H9 (cell line): ENCODE measurements at regions not wholly inside any gene's neighbourhood (a gene's known extent, or its start where the extent isn't known, plus 50 kb on each side); places are given as distances from the start of the nearest gene placed in this dataset.
A peak's percentile ranks its signal among the peaks of the same experiment; 100 is the strongest.

ENCODE experiments used
- DNase-seq: peaks from one replicate; pipeline ENCODE4 v3.0.0-alpha.2; 2017
- H2AFZ ChIP-seq: one replicate; pipeline ENCODE4 v1.6.1; 2013; ENCODE audit warnings: mild to moderate bottlenecking, low read length, control low read depth, moderate library complexity
- H2AK5ac ChIP-seq: 2 replicates; pipeline ENCODE4 v1.6.1; 2013; ENCODE audit warnings: low read length, control low read depth, mixed read lengths; ENCODE audit not compliant: insufficient read length
- H2BK120ac ChIP-seq: one replicate; pipeline ENCODE4 v1.6.1; 2013; ENCODE audit warnings: low read depth, mild to moderate bottlenecking, low read length, control low read depth, inconsistent platforms; ENCODE audit not compliant: poor library complexity, severe bottlenecking
- H2BK12ac ChIP-seq: 2 replicates; pipeline ENCODE4 v1.6.1; 2013; ENCODE audit warnings: low read length, control low read depth, mixed read lengths, low read depth; ENCODE audit not compliant: insufficient read length
- H2BK15ac ChIP-seq: 2 replicates; pipeline ENCODE4 v1.6.1; 2013; ENCODE audit warnings: low read depth, low read length, control low read depth
- H2BK20ac ChIP-seq: one replicate; pipeline ENCODE4 v1.6.1; 2013; ENCODE audit warnings: low read depth, mild to moderate bottlenecking, low read length, control low read depth, inconsistent platforms; ENCODE audit not compliant: poor library complexity, severe bottlenecking
- H2BK5ac ChIP-seq: 2 replicates; pipeline ENCODE4 v1.6.1; 2013; ENCODE audit warnings: low read length, control low read depth, mixed read lengths; ENCODE audit not compliant: insufficient read length
- H3K14ac ChIP-seq: 2 replicates; pipeline ENCODE4 v1.6.1; 2013; ENCODE audit warnings: low read length, control low read depth; ENCODE audit not compliant: insufficient read depth
- H3K18ac ChIP-seq: 2 replicates; pipeline ENCODE4 v1.6.1; 2013; ENCODE audit warnings: low read depth, mild to moderate bottlenecking, mixed read lengths, low read length, control low read depth; ENCODE audit not compliant: insufficient read length
- H3K23ac ChIP-seq: 2 replicates; pipeline ENCODE4 v1.6.1; 2013; ENCODE audit warnings: low read length, control low read depth, mixed read lengths, low read depth; ENCODE audit not compliant: insufficient read length
- H3K23me2 ChIP-seq: 2 replicates; pipeline ENCODE4 v1.6.1; 2013; ENCODE audit warnings: low read depth, mild to moderate bottlenecking, mixed read lengths, low read length, control low read depth; ENCODE audit not compliant: insufficient read length, poor library complexity, severe bottlenecking
- H3K27ac ChIP-seq: 2 replicates; pipeline ENCODE4 v1.5.1; 2013; ENCODE audit warnings: low read length, control low read depth, mixed read lengths, low read depth; ENCODE audit not compliant: insufficient read length
- H3K27me3 ChIP-seq: 2 replicates; pipeline ENCODE4 v1.6.1; 2013; ENCODE audit warnings: low read length, control low read depth, inconsistent platforms; ENCODE audit not compliant: insufficient read depth
- H3K4ac ChIP-seq: 2 replicates; pipeline ENCODE4 v1.6.1; 2013; ENCODE audit warnings: low read depth, mild to moderate bottlenecking, control low read depth, inconsistent platforms, low read length, moderate library complexity
- H3K4me1 ChIP-seq: 2 replicates; pipeline ENCODE4 v1.6.1; 2013; ENCODE audit warnings: low read length, control low read depth, inconsistent platforms; ENCODE audit not compliant: insufficient read depth
- H3K4me2 ChIP-seq: 2 replicates; pipeline ENCODE4 v1.6.1; 2013; ENCODE audit warnings: low read length, control low read depth, mixed read lengths; ENCODE audit not compliant: insufficient read length, insufficient read depth
- H3K56ac ChIP-seq: 2 replicates; pipeline ENCODE4 v1.6.1; 2013; ENCODE audit warnings: low read depth, mild to moderate bottlenecking, mixed read lengths, low read length, control low read depth; ENCODE audit not compliant: insufficient read length
- H3K79me1 ChIP-seq: 2 replicates; pipeline ENCODE4 v1.6.1; 2013; ENCODE audit warnings: low read depth, mild to moderate bottlenecking, moderate library complexity, low read length, control low read depth, inconsistent platforms; ENCODE audit not compliant: insufficient read depth, poor library complexity, severe bottlenecking
- H3K79me2 ChIP-seq: 2 replicates; pipeline ENCODE4 v1.6.1; 2013; ENCODE audit warnings: low read length, control low read depth, inconsistent platforms; ENCODE audit not compliant: insufficient read depth
- H3K9ac ChIP-seq: 2 replicates; pipeline ENCODE4 v1.6.1; 2013; ENCODE audit warnings: low read length, control low read depth, mixed read lengths; ENCODE audit not compliant: insufficient read length; ENCODE audit errors: extremely low read depth
- H3K9me3 ChIP-seq: one replicate; pipeline ENCODE4 v1.6.1; 2013; ENCODE audit warnings: low read depth, low read length, inconsistent platforms; ENCODE audit not compliant: control insufficient read depth
- H3T11ph ChIP-seq: one replicate; pipeline ENCODE4 v1.6.1; 2013; ENCODE audit warnings: mild to moderate bottlenecking, low read length, control low read depth, inconsistent platforms
- H4K20me1 ChIP-seq: one replicate; pipeline ENCODE4 v1.6.1; 2013; ENCODE audit not compliant: control insufficient read depth, insufficient read length, insufficient read depth
- H4K5ac ChIP-seq: 2 replicates; pipeline ENCODE4 v1.6.1; 2013; ENCODE audit warnings: low read depth, mild to moderate bottlenecking, mixed read lengths, low read length, control low read depth; ENCODE audit not compliant: insufficient read length
- H4K8ac ChIP-seq: replicated peaks from 2 replicates; pipeline ENCODE4 v1.6.1; 2013; ENCODE audit warnings: low read length, control low read depth, mixed read lengths, low read depth; ENCODE audit not compliant: insufficient read length
- H4K91ac ChIP-seq: 2 replicates; pipeline ENCODE4 v1.6.1; 2013; ENCODE audit warnings: low read depth, mild to moderate bottlenecking, moderate library complexity, mixed read lengths, low read length, control low read depth; ENCODE audit not compliant: insufficient read length
- H3K27ac Mint-ChIP-seq, 3 experiments: 2 replicates in 2 of 3; 3 replicates in 1 of 3; pipeline ENCODE4 v1.8.0; 2020 to 2021; ENCODE audit warnings: mixed read lengths in 3 of 3, mild to moderate bottlenecking in 1 of 3, moderate library complexity in 1 of 3
- H3K27me3 Mint-ChIP-seq: 2 replicates; pipeline ENCODE4 v1.8.0; 2021; ENCODE audit warnings: low read depth, mild to moderate bottlenecking, moderate library complexity, mixed read lengths
- H3K36me3 Mint-ChIP-seq, 3 experiments: 2 replicates in 2 of 3; 3 replicates in 1 of 3; pipeline ENCODE4 v1.8.0; 2020 to 2021; ENCODE audit warnings: low read depth in 3 of 3, mixed read lengths in 3 of 3; ENCODE audit not compliant: insufficient read depth in 1 of 3
- H3K4me1 Mint-ChIP-seq, 2 experiments: 2 replicates each; pipeline ENCODE4 v1.8.0; 2020; ENCODE audit warnings: mixed read lengths in 2 of 2
- H3K4me3 Mint-ChIP-seq, 2 experiments: 2 replicates in 1 of 2; 3 replicates in 1 of 2; pipeline ENCODE4 v1.8.0; 2020 to 2021; ENCODE audit warnings: mild to moderate bottlenecking in 2 of 2, mixed read lengths in 2 of 2, moderate library complexity in 1 of 2
- H3K9me3 Mint-ChIP-seq, 2 experiments: 2 replicates in 1 of 2; 3 replicates in 1 of 2; pipeline ENCODE4 v1.8.0; 2020; ENCODE audit warnings: mild to moderate bottlenecking in 2 of 2, mixed read lengths in 2 of 2, moderate library complexity in 1 of 2
- CTCF ChIP-seq: fragments of 200-600 bp; sonication (generic); conservative IDR thresholded peaks from 3 replicates; pipeline ENCODE4 v1.8.0; 2021; ENCODE audit warnings: antibody characterized with exemption, mild to moderate bottlenecking
- WGBS: extraction: QIAGEN DNeasy Blood & Tissue Kit; methylation state at CpG from one replicate; pipeline ENCODE4 v1.1.7; 2013; ENCODE audit warnings: missing lambda C conversion rate, low lambda C conversion rate, mixed read lengths; ENCODE audit not compliant: insufficient read length; ENCODE audit errors: extremely low coverage; 5-methylcytosine and 5-hydroxymethylcytosine counted together

DNA sequence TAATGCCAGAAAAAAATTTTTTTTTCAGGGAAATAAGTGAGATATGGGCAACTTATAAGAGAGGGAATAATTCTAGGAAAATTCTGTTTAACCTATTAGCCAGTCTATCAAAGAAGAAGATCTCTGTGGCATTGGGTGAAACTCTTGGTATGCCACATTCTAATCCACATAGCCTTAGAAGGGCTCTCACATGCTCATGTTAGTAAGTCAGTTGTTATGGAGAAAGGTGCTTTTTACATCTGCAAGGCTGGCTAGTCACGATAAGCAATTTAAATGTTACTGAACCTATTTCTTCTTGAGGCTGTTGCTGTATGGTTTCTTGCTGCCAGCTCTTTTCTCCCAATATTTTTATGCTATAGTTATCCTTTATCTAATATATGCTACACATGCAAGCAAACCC, 89.9 kb upstream of the MAGI1 start:
- Mint-ChIP-seq H3K4me1 (peaks cover 17 to 23% of the 10 kb centered on the region in 2 experiments), H3K4me3 (no peak overlapping the region), H3K27ac (peak overlapping the region in 2 of 3 experiments; percentile 60 to 62; a peak in 3 of 7 replicates), H3K9me3 (no peaks in the 10 kb centered on the region), H3K27me3 (no peaks in the 10 kb centered on the region; the same call in 1 of the 2 replicates), H3K36me3 (no peaks in the 10 kb centered on the region)
- Histone ChIP-seq H3K18ac (no peak overlapping the region), H3K27ac (peak overlapping the region; percentile 18), H3K79me2 (no peaks in the 10 kb centered on the region), H2BK12ac (no peak overlapping the region), H4K91ac (no peak overlapping the region), H3K4me1 (peaks cover 2% of the 10 kb centered on the region; the same call in 1 of the 2 replicates), H3K27me3 (no peaks in the 10 kb centered on the region), H3K23me2 (no peaks in the 10 kb centered on the region), H3T11ph (no peak overlapping the region), H4K8ac (no peak overlapping the region), H3K56ac (no peak overlapping the region), H3K4ac (no peak overlapping the region), H3K79me1 (no peaks in the 10 kb centered on the region), H3K9me3 (no peaks in the 10 kb centered on the region), H2BK120ac (no peak overlapping the region), H4K20me1 (no peaks in the 10 kb centered on the region), H2BK20ac (no peak overlapping the region), H2BK5ac (no peak overlapping the region), H4K5ac (no peak overlapping the region), H3K4me2 (no peak overlapping the region), H2AFZ (no peak overlapping the region), H3K23ac (no peak overlapping the region), H2AK5ac (no peak overlapping the region), H2BK15ac (no peak overlapping the region), H3K14ac (no peak overlapping the region), H3K9ac (no peak overlapping the region)
- no peak for TF ChIP-seq CTCF
- no peak for DNase-seq
- no CpG with 5 or more reads among the region's 1 CpG for WGBS
